Neural cell (in vitro differentiated cells): ENCODE measurements at regions not wholly inside any gene's neighbourhood (a gene's known extent, or its start where the extent isn't known, plus 50 kb on each side); places are given as distances from the start of the nearest gene placed in this dataset.

Experiments used
- H2AFZ ChIP-seq: fragments of 200-600, 300-800 bp; sonication (generic), shearing (Covaris generic); 2 replicates; pipeline ENCODE4 v1.6.0; 2014; ENCODE audit warnings: low read depth, mild to moderate bottlenecking, antibody characterized with exemption, low read length, moderate library complexity
- H3F3A ChIP-seq: fragments of 200-600 bp; shearing (Covaris generic); 2 replicates; pipeline ENCODE4 v1.6.1; 2016; ENCODE audit warnings: mild to moderate bottlenecking, moderate library complexity, mixed read lengths, antibody characterized with exemption, low read length; ENCODE audit not compliant: insufficient read depth, poor library complexity, severe bottlenecking
- H3K27ac ChIP-seq: fragments of 200-600, 300-800 bp; sonication (generic), shearing (Covaris generic); 2 replicates; pipeline ENCODE4 v1.5.1; 2014; ENCODE audit warnings: mild to moderate bottlenecking, low read length, moderate library complexity
- H3K27me3 ChIP-seq: fragments of 300-800, 200-600 bp; sonication (generic), shearing (Covaris generic); 2 replicates; pipeline ENCODE4 v1.6.0; 2014; ENCODE audit warnings: mild to moderate bottlenecking, low read depth, low read length, moderate library complexity; ENCODE audit not compliant: insufficient read depth
- H3K36me3 ChIP-seq: fragments of 300-800, 200-600 bp; sonication (generic), shearing (Covaris generic); 2 replicates; pipeline ENCODE4 v1.5.1; 2014; ENCODE audit warnings: mild to moderate bottlenecking, antibody characterized with exemption, low read length, moderate library complexity; ENCODE audit not compliant: insufficient read depth
- H3K4me2 ChIP-seq: fragments of 300-800, 200-600 bp; sonication (generic), shearing (Covaris generic); 2 replicates; pipeline ENCODE4 v1.6.0; 2014; ENCODE audit warnings: mild to moderate bottlenecking, low read length
- H3K4me3 ChIP-seq: fragments of 300-800, 200-600 bp; sonication (generic), shearing (Covaris generic); 2 replicates; pipeline ENCODE4 v1.5.1; 2014; ENCODE audit warnings: mild to moderate bottlenecking, low read length, moderate library complexity
- H3K79me2 ChIP-seq: fragments of 200-600 bp; shearing (Covaris generic); replicated peaks from 2 replicates; pipeline ENCODE4 v1.6.0; 2014; ENCODE audit warnings: mild to moderate bottlenecking, low read length, moderate library complexity; ENCODE audit not compliant: insufficient read depth
- H3K9ac ChIP-seq: fragments of 300-800, 200-600 bp; sonication (generic), shearing (Covaris generic); 2 replicates; pipeline ENCODE4 v1.6.1; 2016; ENCODE audit warnings: mild to moderate bottlenecking, low read length, mixed read lengths
- H3K9me2 ChIP-seq: fragments of 200-600 bp; shearing (Covaris generic); 2 replicates; pipeline ENCODE4 v1.6.1; 2016; ENCODE audit warnings: mild to moderate bottlenecking, low read length, mixed read lengths; ENCODE audit not compliant: insufficient read depth
- H3K9me3 ChIP-seq: fragments of 200-600, 300-800 bp; sonication (generic), shearing (Covaris generic); 2 replicates; pipeline ENCODE4 v1.6.1; 2016; ENCODE audit warnings: mild to moderate bottlenecking, mixed run types, low read length, moderate library complexity, mixed read lengths
- H4K20me1 ChIP-seq: fragments of 200-600 bp; shearing (Covaris generic); 2 replicates; pipeline ENCODE4 v1.6.1; 2016; ENCODE audit warnings: mild to moderate bottlenecking, mixed run types; ENCODE audit not compliant: insufficient read depth
- EP300 ChIP-seq: fragments of 450-650 bp; conservative IDR thresholded peaks from 2 replicates; pipeline ENCODE4 v1.6.1; 2014; ENCODE audit warnings: antibody characterized with exemption, mild to moderate bottlenecking, moderate library complexity; ENCODE audit not compliant: poor library complexity, severe bottlenecking
- EZH2 ChIP-seq: fragments of 200-600, 300-800 bp; shearing (Covaris generic), sonication (generic); IDR thresholded peaks from 2 replicates; pipeline ENCODE4 v1.6.1; 2014; ENCODE audit warnings: antibody characterized with exemption, low read length, borderline replicate concordance, mild to moderate bottlenecking; ENCODE audit not compliant: insufficient read depth, poor library complexity, severe bottlenecking
- MXI1 ChIP-seq: fragments of 450-650 bp; conservative IDR thresholded peaks from 2 replicates; pipeline ENCODE4 v1.6.1; 2014; ENCODE audit warnings: antibody characterized with exemption, mild to moderate bottlenecking; ENCODE audit not compliant: poor library complexity, severe bottlenecking
- POLR2AphosphoS5 ChIP-seq: IDR thresholded peaks from 2 replicates; pipeline ENCODE4 v1.6.1; 2012
- RAD21 ChIP-seq: fragments of 450-650 bp; conservative IDR thresholded peaks from 2 replicates; pipeline ENCODE4 v1.6.1; 2014; ENCODE audit warnings: antibody characterized with exemption, mild to moderate bottlenecking, moderate library complexity
- SMC3 ChIP-seq: fragments of 450-650 bp; conservative IDR thresholded peaks from 2 replicates; pipeline ENCODE4 v1.6.1; 2014; ENCODE audit warnings: antibody characterized with exemption, mild to moderate bottlenecking, moderate library complexity; ENCODE audit not compliant: poor library complexity
- TAF1 ChIP-seq: IDR thresholded peaks from 2 replicates; pipeline ENCODE4 v1.6.1; 2012; ENCODE audit warnings: low read depth
- TF ChIP-seq, protein P1 (sequence below): fragments of 450-650 bp; IDR thresholded peaks from 2 replicates; pipeline ENCODE4 v1.5.1; 2014; ENCODE audit warnings: antibody characterized with exemption, mild to moderate bottlenecking, moderate library complexity; ENCODE audit not compliant: poor library complexity, severe bottlenecking
- TF ChIP-seq, protein P2 (sequence below): IDR thresholded peaks from 2 replicates; pipeline ENCODE4 v1.6.1; 2012; ENCODE audit warnings: borderline replicate concordance

DNA sequence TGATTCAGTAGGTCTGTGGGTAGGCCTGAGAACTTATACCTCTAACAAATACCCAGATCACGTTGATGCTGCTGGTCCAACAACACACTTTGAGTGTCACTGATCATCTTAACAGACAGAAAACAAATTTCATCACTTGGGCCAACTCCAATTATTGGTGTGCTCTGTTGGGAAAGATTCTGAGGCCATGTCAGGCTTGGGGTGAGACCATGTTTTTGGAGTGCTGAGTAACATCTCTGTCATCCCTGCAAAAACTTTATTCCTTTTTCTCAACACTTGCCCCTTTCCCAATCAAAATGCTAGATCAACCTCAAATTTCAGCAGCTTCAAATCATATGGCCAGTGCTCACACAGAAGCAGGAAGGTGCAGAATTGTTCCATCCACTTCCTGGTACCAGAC lies 108.8 kb upstream of the TENT5A start:
- Histone ChIP-seq H3K9me3 (no peaks in the 10 kb centered on the region), H3K9ac (no peak overlapping the region), H4K20me1 (no peaks in the 10 kb centered on the region), H3K27me3 (no peaks in the 10 kb centered on the region), H3K9me2 (no peaks in the 10 kb centered on the region), H3K79me2 (no peaks in the 10 kb centered on the region), H3K4me3 (no peak overlapping the region), H3K36me3 (no peaks in the 10 kb centered on the region), H3F3A (no peaks in the 10 kb centered on the region), H2AFZ (no peak overlapping the region), H3K27ac (no peak overlapping the region), H3K4me2 (no peak overlapping the region)
- no peak for TF ChIP-seq EZH2
- TF ChIP-seq RAD21: no peak
- no peak for TF ChIP-seq POLR2AphosphoS5
- TF ChIP-seq EP300: no peak
- TF ChIP-seq, protein P1, sequence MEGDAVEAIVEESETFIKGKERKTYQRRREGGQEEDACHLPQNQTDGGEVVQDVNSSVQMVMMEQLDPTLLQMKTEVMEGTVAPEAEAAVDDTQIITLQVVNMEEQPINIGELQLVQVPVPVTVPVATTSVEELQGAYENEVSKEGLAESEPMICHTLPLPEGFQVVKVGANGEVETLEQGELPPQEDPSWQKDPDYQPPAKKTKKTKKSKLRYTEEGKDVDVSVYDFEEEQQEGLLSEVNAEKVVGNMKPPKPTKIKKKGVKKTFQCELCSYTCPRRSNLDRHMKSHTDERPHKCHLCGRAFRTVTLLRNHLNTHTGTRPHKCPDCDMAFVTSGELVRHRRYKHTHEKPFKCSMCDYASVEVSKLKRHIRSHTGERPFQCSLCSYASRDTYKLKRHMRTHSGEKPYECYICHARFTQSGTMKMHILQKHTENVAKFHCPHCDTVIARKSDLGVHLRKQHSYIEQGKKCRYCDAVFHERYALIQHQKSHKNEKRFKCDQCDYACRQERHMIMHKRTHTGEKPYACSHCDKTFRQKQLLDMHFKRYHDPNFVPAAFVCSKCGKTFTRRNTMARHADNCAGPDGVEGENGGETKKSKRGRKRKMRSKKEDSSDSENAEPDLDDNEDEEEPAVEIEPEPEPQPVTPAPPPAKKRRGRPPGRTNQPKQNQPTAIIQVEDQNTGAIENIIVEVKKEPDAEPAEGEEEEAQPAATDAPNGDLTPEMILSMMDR: no peak
- TF ChIP-seq MXI1: no peak
- no peak for TF ChIP-seq SMC3
- TF ChIP-seq, protein P2, sequence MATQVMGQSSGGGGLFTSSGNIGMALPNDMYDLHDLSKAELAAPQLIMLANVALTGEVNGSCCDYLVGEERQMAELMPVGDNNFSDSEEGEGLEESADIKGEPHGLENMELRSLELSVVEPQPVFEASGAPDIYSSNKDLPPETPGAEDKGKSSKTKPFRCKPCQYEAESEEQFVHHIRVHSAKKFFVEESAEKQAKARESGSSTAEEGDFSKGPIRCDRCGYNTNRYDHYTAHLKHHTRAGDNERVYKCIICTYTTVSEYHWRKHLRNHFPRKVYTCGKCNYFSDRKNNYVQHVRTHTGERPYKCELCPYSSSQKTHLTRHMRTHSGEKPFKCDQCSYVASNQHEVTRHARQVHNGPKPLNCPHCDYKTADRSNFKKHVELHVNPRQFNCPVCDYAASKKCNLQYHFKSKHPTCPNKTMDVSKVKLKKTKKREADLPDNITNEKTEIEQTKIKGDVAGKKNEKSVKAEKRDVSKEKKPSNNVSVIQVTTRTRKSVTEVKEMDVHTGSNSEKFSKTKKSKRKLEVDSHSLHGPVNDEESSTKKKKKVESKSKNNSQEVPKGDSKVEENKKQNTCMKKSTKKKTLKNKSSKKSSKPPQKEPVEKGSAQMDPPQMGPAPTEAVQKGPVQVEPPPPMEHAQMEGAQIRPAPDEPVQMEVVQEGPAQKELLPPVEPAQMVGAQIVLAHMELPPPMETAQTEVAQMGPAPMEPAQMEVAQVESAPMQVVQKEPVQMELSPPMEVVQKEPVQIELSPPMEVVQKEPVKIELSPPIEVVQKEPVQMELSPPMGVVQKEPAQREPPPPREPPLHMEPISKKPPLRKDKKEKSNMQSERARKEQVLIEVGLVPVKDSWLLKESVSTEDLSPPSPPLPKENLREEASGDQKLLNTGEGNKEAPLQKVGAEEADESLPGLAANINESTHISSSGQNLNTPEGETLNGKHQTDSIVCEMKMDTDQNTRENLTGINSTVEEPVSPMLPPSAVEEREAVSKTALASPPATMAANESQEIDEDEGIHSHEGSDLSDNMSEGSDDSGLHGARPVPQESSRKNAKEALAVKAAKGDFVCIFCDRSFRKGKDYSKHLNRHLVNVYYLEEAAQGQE: no peak

DNA sequence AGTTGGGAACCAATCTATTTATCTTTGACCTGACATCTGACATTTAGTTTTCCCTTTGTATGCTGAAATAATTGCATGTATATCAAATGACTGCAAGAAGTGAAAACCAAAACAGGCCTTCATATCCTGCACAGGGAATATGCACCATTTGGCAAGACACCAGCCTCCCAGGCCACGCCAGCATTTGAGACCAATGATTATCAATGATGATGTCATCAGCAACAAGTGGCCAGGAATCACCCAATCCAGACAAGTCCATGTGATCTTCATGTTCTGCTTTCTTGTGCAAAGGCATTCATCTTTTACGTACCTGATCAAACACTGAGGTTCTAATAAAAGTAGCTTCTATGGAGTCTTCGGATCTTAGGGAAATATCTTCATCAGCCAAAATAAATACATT lies 107.4 kb upstream of the TENT5A start:
- Histone ChIP-seq H4K20me1 (no peaks in the 10 kb centered on the region), H3K9ac (no peak overlapping the region), H3K4me2 (no peak overlapping the region), H3K9me2 (no peaks in the 10 kb centered on the region), H3K4me3 (no peak overlapping the region), H3K79me2 (no peaks in the 10 kb centered on the region), H3K9me3 (no peaks in the 10 kb centered on the region), H3K36me3 (no peaks in the 10 kb centered on the region), H3K27me3 (no peaks in the 10 kb centered on the region), H2AFZ (no peak overlapping the region), H3F3A (no peaks in the 10 kb centered on the region), H3K27ac (no peak overlapping the region)
- TF ChIP-seq RAD21 (no peak), EP300 (no peak), TAF1 (no peak), MXI1 (no peak), SMC3 (no peak), POLR2AphosphoS5 (no peak), EZH2 (no peak)
- TF ChIP-seq, protein P2: no peak
- TF ChIP-seq, protein P1: no peak
